Panc1 (cell line): ENCODE measurements at regions not wholly inside any gene's neighbourhood (a gene's known extent, or its start where the extent isn't known, plus 50 kb on each side); places are given as distances from the start of the nearest gene placed in this dataset.
"Not testable (repeated sequence)": the region's sequence is repeated elsewhere in the genome, so short reads cannot be mapped to it uniquely, and the experiment has no call there.

Experiments
- ATAC-seq: fragments of 200-7000 bp; cut with Tn5 transposase; 2 replicates; pipeline ENCODE4 v1.9.1; 2020; ENCODE audit warnings: mild to moderate bottlenecking, moderate library complexity
- BruUV-seq: library from RNA; stranded (reverse); fragments of 400-500 nt; replicated peaks from 2 replicates; lab custom pipeline; 2021; lab: Mats Ljungman, UMichigan
- CTCF ChIA-PET: fragments of 300-600 bp; sonication (Branson Sonifier 250); formaldehyde crosslinking; loops from one replicate; lab custom pipeline; 2022; ENCODE audit warnings: antibody characterized with exemption; lab: Charles Lee
- POLR2A ChIA-PET: fragments of 300-600 bp; sonication (Branson Sonifier 250); formaldehyde crosslinking; loops from one replicate; lab custom pipeline; 2022; ENCODE audit warnings: antibody characterized with exemption; lab: Charles Lee
- DNase-seq: peaks from one replicate; pipeline ENCODE4 v3.0.0-alpha.2; 2010; ENCODE audit warnings: low read depth, low spot score
- H3K27ac ChIP-seq: 2 replicates; pipeline ENCODE4 v1.5.1; 2011; ENCODE audit warnings: mild to moderate bottlenecking, low read length, inconsistent platforms
- H3K27me3 ChIP-seq: fragments of 200-500 bp; sonication (Bioruptor generic); 2 replicates; pipeline ENCODE4 v1.6.0; 2014; ENCODE audit warnings: low read length, inconsistent platforms; ENCODE audit not compliant: control insufficient read depth, insufficient read depth
- H3K36me3 ChIP-seq: fragments of 200-500 bp; sonication (Bioruptor generic); 2 replicates; pipeline ENCODE4 v1.5.1; 2014; ENCODE audit warnings: inconsistent platforms, mild to moderate bottlenecking, low read length, moderate library complexity; ENCODE audit not compliant: control insufficient read depth, insufficient read depth
- H3K4me1 ChIP-seq: 2 replicates; pipeline ENCODE4 v1.5.1; 2011; ENCODE audit warnings: inconsistent platforms, mild to moderate bottlenecking, low read length, moderate library complexity; ENCODE audit not compliant: control insufficient read depth, insufficient read depth
- H3K4me3 ChIP-seq, 2 experiments: 2 replicates each; pipeline ENCODE4 v1.5.1; 2011 to 2012; ENCODE audit warnings: low read depth in 2 of 2, low read length in 2 of 2, mild to moderate bottlenecking in 2 of 2, inconsistent platforms in 1 of 2, moderate library complexity in 1 of 2
- H3K9me3 ChIP-seq: fragments of 200-500 bp; sonication (Bioruptor generic); 2 replicates; pipeline ENCODE4 v1.5.1; 2014; ENCODE audit warnings: low read depth, mild to moderate bottlenecking, inconsistent platforms, low read length, moderate library complexity; ENCODE audit not compliant: control insufficient read depth, insufficient read depth
- POLR2AphosphoS5 ChIP-seq: IDR thresholded peaks from 2 replicates; pipeline ENCODE4 v1.6.1; 2012; ENCODE audit warnings: mild to moderate bottlenecking, low read depth, low read length, moderate library complexity
- REST ChIP-seq, 2 experiments: IDR thresholded peaks; 2 replicates each; pipeline ENCODE4 v1.6.1; 2011 to 2012; ENCODE audit warnings: low read depth in 2 of 2, control low read depth in 1 of 2, low read length in 1 of 2, mild to moderate bottlenecking in 1 of 2, moderate library complexity in 1 of 2; ENCODE audit not compliant: insufficient read depth in 1 of 2
- SIN3A ChIP-seq: IDR thresholded peaks from 2 replicates; pipeline ENCODE4 v1.6.1; 2012; ENCODE audit warnings: low read depth, mild to moderate bottlenecking, low read length, moderate library complexity, borderline replicate concordance; ENCODE audit not compliant: insufficient read depth
- TCF7L2 ChIP-seq: IDR thresholded peaks from 2 replicates; pipeline ENCODE4 v1.6.1; 2011; ENCODE audit warnings: mild to moderate bottlenecking, low read depth, low read length, inconsistent platforms
- in situ Hi-C: cut with HindIII; loops from 2 replicates; pipeline ENCODE4 v1.10.0; 2016; ENCODE audit warnings: low sequenced_read_pairs, low pct_unique_long_range_greater_than_20kb
- intact Hi-C: fragments of 100-400 bp; cut with micrococcal nuclease; formaldehyde crosslinking; loops from one replicate; pipeline ENCODE4 v1.10.0; 2022; ENCODE audit not compliant: unreplicated experiment
- TF ChIP-seq, protein P1 (sequence below): fragments of 450-650 bp; IDR thresholded peaks from 2 replicates; pipeline ENCODE4 v1.5.1; 2017; ENCODE audit warnings: mild to moderate bottlenecking

DNA sequence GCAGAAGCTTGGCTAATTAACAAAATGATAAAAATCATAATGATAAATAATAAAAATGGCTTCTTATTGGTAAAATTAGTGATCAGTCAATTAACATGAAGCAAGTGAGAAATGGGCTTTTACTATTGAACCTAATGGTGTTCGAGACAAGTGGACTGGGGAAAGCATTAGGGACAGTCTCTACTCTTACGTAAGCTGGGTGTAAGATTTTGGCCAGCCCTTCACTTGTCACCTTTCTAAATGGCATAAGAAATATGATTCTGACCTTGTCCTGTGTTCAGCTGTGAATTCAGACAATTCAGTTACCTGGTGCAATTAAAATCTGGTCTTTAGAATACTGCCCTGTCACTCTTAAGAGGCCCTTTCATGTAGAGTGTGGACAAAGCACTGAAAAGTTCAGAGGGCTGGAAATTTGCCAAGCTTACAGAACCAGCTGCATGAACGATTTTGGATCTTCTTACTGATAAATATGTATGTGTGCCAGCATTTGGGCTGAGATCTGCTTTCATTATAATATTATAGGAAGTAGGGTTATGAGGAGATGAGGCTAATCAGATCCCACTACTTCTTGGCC lies 115.9 kb downstream of the QRSL1 start:
- Histone ChIP-seq H3K27me3 (peaks cover 6% of the 10 kb centered on the region; the same call in 1 of the 2 replicates), H3K4me3 (no peak overlapping the region), H3K9me3 (no peaks in the 10 kb centered on the region), H3K36me3 (no peaks in the 10 kb centered on the region), H3K4me1 (no peaks in the 10 kb centered on the region), H3K27ac (no peak overlapping the region)
- in situ Hi-C loops, result no loop called here
- intact Hi-C loops, result no loop called here
- CTCF ChIA-PET, result no interaction called here
- DNase-seq (no peak), ATAC-seq (no peak)
- POLR2A ChIA-PET, result no interaction called here
- TF ChIP-seq, protein P1, sequence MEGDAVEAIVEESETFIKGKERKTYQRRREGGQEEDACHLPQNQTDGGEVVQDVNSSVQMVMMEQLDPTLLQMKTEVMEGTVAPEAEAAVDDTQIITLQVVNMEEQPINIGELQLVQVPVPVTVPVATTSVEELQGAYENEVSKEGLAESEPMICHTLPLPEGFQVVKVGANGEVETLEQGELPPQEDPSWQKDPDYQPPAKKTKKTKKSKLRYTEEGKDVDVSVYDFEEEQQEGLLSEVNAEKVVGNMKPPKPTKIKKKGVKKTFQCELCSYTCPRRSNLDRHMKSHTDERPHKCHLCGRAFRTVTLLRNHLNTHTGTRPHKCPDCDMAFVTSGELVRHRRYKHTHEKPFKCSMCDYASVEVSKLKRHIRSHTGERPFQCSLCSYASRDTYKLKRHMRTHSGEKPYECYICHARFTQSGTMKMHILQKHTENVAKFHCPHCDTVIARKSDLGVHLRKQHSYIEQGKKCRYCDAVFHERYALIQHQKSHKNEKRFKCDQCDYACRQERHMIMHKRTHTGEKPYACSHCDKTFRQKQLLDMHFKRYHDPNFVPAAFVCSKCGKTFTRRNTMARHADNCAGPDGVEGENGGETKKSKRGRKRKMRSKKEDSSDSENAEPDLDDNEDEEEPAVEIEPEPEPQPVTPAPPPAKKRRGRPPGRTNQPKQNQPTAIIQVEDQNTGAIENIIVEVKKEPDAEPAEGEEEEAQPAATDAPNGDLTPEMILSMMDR, result no peak
- no peak for TF ChIP-seq TCF7L2
- no peak for TF ChIP-seq REST (IDR thresholded peaks at IDR 0.05; ENCODE audit: insufficient read depth in 1 of 2, low read depth in 2 of 2, low read length in 1 of 2)
- no TSS peak for BruUV-seq

DNA sequence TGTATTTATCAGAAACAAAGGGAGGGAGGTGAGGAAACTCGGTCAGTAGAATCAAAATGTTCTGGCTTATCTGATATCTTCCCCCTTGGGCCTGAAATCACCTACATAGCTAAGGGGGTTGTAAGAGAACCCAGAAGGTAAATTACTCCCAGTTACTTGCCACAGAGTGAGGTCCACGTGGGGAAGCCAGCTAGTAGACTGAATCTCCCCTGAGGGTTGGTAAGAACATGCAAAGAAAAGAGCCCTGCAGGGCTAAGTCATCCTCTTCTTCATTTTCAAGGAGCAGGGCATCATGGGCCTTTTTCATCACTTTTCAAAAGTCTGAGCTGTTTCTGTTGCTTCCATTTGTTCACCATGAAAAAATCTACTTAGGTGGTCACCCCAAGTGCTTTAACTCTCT lies 115.4 kb downstream of the QRSL1 start:
- intact Hi-C loops, result no loop called here
- no peaks in the 10 kb centered on the region for H3K36me3 ChIP-seq
- ChIA-PET POLR2A (no interaction called here), CTCF (no interaction called here)
- TF ChIP-seq REST (IDR thresholded peaks at IDR 0.05; ENCODE audit: insufficient read depth in 1 of 2, low read depth in 2 of 2, low read length in 1 of 2) (no peak), SIN3A (no peak), TCF7L2 (no peak), POLR2AphosphoS5 (no peak)
- ATAC-seq, result no peak
- no peak overlapping the region for H3K27ac ChIP-seq
- H3K27me3 ChIP-seq, result peaks cover 6% of the 10 kb centered on the region; the same call in 1 of the 2 replicates
- H3K4me1 ChIP-seq, result no peaks in the 10 kb centered on the region
- H3K4me3 ChIP-seq, result no peak overlapping the region
- no TSS peak for BruUV-seq
- in situ Hi-C loops, result no loop called here
- H3K9me3 ChIP-seq, result no peaks in the 10 kb centered on the region
- DNase-seq, result no peak

DNA sequence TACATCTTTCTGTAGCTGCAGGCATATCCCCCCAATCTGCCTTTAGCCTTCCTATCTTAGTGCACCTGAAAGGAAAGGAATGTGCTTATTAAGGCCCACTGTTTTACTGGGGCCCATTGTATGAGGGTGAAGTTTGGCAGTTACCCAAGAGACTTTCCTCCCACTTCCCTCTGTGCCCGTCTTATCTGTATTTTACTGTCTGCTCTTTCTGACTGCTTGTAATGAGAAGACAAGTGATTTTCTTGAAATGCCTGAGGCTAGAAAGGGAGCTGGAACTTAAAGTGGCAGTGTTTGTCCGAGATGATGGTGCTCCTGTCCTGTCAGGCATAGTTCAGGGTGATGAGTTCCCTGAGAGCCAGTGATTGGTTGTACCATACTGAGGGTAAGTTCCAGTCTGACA lies 114.7 kb downstream of the QRSL1 start:
- CTCF ChIA-PET, in situ Hi-C loops, intact Hi-C loops, H3K27me3 ChIP-seq, H3K4me3 ChIP-seq, H3K27ac ChIP-seq, H3K9me3 ChIP-seq, POLR2A ChIA-PET, H3K4me1 ChIP-seq, ATAC-seq, H3K36me3 ChIP-seq, DNase-seq, BruUV-seq: not testable (repeated sequence)
